HCT116 (cell line): ENCODE measurements at regions not wholly inside any gene's neighbourhood (a gene's known extent, or its start where the extent isn't known, plus 50 kb on each side); places are given as distances from the start of the nearest gene placed in this dataset.

Experiments
- ATAC-seq: fragments of 200-7000 bp; cut with Tn5 transposase; 2 replicates; pipeline ENCODE4 v1.9.1; 2020; ENCODE audit warnings: mild to moderate bottlenecking, moderate library complexity
- BruUV-seq: library from RNA; stranded (reverse); fragments of 400-500 nt; replicated peaks from 2 replicates; lab custom pipeline; 2021; lab: Mats Ljungman, UMichigan
- CTCF ChIA-PET: fragments of 300-600 bp; sonication (Branson Sonifier 250); formaldehyde crosslinking; loops from one replicate; lab custom pipeline; 2021; ENCODE audit warnings: antibody characterized with exemption; lab: Charles Lee
- POLR2A ChIA-PET: fragments of 300-600, 350-600 bp; sonication (Branson Sonifier 250); formaldehyde crosslinking; loops from one replicate; lab custom pipeline; 2021; ENCODE audit warnings: antibody characterized with exemption; lab: Charles Lee
- RAD21 ChIA-PET, 2 experiments: fragments of 300-600 bp; sonication (Branson Sonifier 250); formaldehyde crosslinking; loops; one replicate each; lab custom pipeline; 2023; ENCODE audit warnings: low total read pairs in 2 of 2; ENCODE audit not compliant: uncharacterized antibody in 2 of 2, unreplicated experiment in 2 of 2, low non-redundant PET in 1 of 2; lab: Charles Lee
- DNase-seq: peaks from one replicate; pipeline ENCODE4 v3.0.0-alpha.2; 2010; ENCODE audit warnings: low read depth, low spot score
- H2AFZ ChIP-seq: fragments of 200-600 bp; shearing (Covaris generic), sonication (generic); 2 replicates; pipeline ENCODE4 v1.6.1; 2017; ENCODE audit warnings: low read depth, mixed run types, mixed read lengths, antibody characterized with exemption, low read length; ENCODE audit not compliant: poor library complexity, severe bottlenecking
- H3K27ac ChIP-seq: 2 replicates; pipeline ENCODE4 v1.5.1; 2012; ENCODE audit warnings: low read depth, low read length
- H3K27me3 ChIP-seq: fragments of 200-600 bp; sonication (generic); 2 replicates; pipeline ENCODE4 v1.6.1; 2016; ENCODE audit warnings: mixed run types, low read length, mixed read lengths; ENCODE audit not compliant: insufficient read depth
- H3K36me3 ChIP-seq, 2 experiments: fragments of 200-500 bp in 1 of 2; fragments of 200-600 bp in 1 of 2; sonication (Bioruptor generic) in 1 of 2; sonication (generic) in 1 of 2; 2 replicates each; pipeline versions ENCODE4 v1.5.1 to v1.6.1; 2014 to 2016; ENCODE audit warnings: low read length in 2 of 2, inconsistent platforms in 1 of 2, mixed read lengths in 1 of 2, mixed run types in 1 of 2; ENCODE audit not compliant: insufficient read depth in 2 of 2, control insufficient read depth in 1 of 2
- H3K4me1 ChIP-seq, 2 experiments: fragments of 200-600 bp in 1 of 2; sonication (generic) in 1 of 2; 2 replicates each; pipeline versions ENCODE4 v1.5.1 to v1.6.1; 2012 to 2017; ENCODE audit warnings: low read length in 2 of 2, inconsistent platforms in 1 of 2, mild to moderate bottlenecking in 1 of 2, mixed read lengths in 1 of 2, mixed run types in 1 of 2, moderate library complexity in 1 of 2; ENCODE audit not compliant: insufficient read depth in 2 of 2, control insufficient read depth in 1 of 2
- H3K4me2 ChIP-seq: fragments of 200-600 bp; sonication (generic); 2 replicates; pipeline ENCODE4 v1.6.1; 2017; ENCODE audit warnings: mixed run types, low read length, mixed read lengths
- H3K4me3 ChIP-seq, 2 experiments: fragments of 200-600 bp in 1 of 2; sonication (generic) in 1 of 2; replicated peaks in 1 of 2; 2 replicates each; pipeline ENCODE4 v1.5.1; 2011 to 2016; ENCODE audit warnings: low read length in 2 of 2, control low read depth in 1 of 2, low read depth in 1 of 2, mild to moderate bottlenecking in 1 of 2, mixed read lengths in 1 of 2, mixed run types in 1 of 2
- H3K79me2 ChIP-seq: fragments of 200-600 bp; sonication (generic); 2 replicates; pipeline ENCODE4 v1.6.1; 2017; ENCODE audit warnings: mild to moderate bottlenecking, mixed run types, low read length, moderate library complexity, mixed read lengths; ENCODE audit not compliant: insufficient read depth
- H3K9ac ChIP-seq: fragments of 200-600 bp; sonication (generic); 2 replicates; pipeline ENCODE4 v1.6.1; 2016; ENCODE audit warnings: low read length, mixed read lengths
- H3K9me2 ChIP-seq: fragments of 200-600 bp; sonication (generic), shearing (Covaris generic); 2 replicates; pipeline ENCODE4 v1.6.1; 2017; ENCODE audit warnings: mixed run types, mild to moderate bottlenecking, moderate library complexity; ENCODE audit not compliant: insufficient read depth
- H3K9me3 ChIP-seq, 2 experiments: fragments of 200-500 bp in 1 of 2; fragments of 200-600 bp in 1 of 2; sonication (Bioruptor generic) in 1 of 2; sonication (generic) in 1 of 2; 2 replicates each; pipeline ENCODE4 v1.6.1; 2014 to 2017; ENCODE audit warnings: low read length in 2 of 2, mixed read lengths in 2 of 2, inconsistent platforms in 1 of 2, low read depth in 1 of 2, mild to moderate bottlenecking in 1 of 2, mixed run types in 1 of 2, moderate library complexity in 1 of 2; ENCODE audit not compliant: control insufficient read depth in 1 of 2, insufficient read depth in 1 of 2
- H4K20me1 ChIP-seq: fragments of 200-600 bp; sonication (generic), shearing (Covaris generic); 2 replicates; pipeline ENCODE4 v1.6.1; 2017; ENCODE audit warnings: mixed run types, mild to moderate bottlenecking, moderate library complexity; ENCODE audit not compliant: insufficient read depth
- ATF3 ChIP-seq: IDR thresholded peaks from 2 replicates; pipeline ENCODE4 v1.6.1; 2012
- CBX3 ChIP-seq: IDR thresholded peaks from 2 replicates; pipeline ENCODE4 v1.6.1; 2012; ENCODE audit warnings: low read depth
- CTCF ChIP-seq, 3 experiments: fragments of 200-600 bp in 1 of 3; sonication (generic) in 1 of 3; IDR thresholded peaks in 2 of 3; conservative IDR thresholded peaks in 1 of 3; 2 replicates each; pipeline ENCODE4 v1.5.1; 2012 to 2017; ENCODE audit warnings: low read depth in 2 of 3, low read length in 2 of 3, antibody characterized with exemption in 1 of 3, borderline replicate concordance in 1 of 3, control low read depth in 1 of 3, mild to moderate bottlenecking in 1 of 3, mixed read lengths in 1 of 3, mixed run types in 1 of 3, moderate library complexity in 1 of 3; ENCODE audit not compliant: insufficient read depth in 1 of 3
- EZH2 ChIP-seq: fragments of 200-600 bp; sonication (generic); IDR thresholded peaks from 2 replicates; pipeline ENCODE4 v1.6.1; 2017; ENCODE audit warnings: antibody characterized with exemption, mixed run types
- FOSL1 ChIP-seq: IDR thresholded peaks from 2 replicates; pipeline ENCODE4 v1.6.1; 2012; ENCODE audit warnings: low read depth
- MAX ChIP-seq: IDR thresholded peaks from 2 replicates; pipeline ENCODE4 v1.6.1; 2012
- POLR2A ChIP-seq: IDR thresholded peaks from 2 replicates; pipeline ENCODE4 v1.7.0; 2011; ENCODE audit warnings: borderline replicate concordance; ENCODE audit not compliant: insufficient read depth, insufficient read length; ENCODE audit errors: extremely low read depth
- RAD21 ChIP-seq: IDR thresholded peaks from 2 replicates; pipeline ENCODE4 v1.6.1; 2012; ENCODE audit warnings: low read depth, mild to moderate bottlenecking
- REST ChIP-seq: IDR thresholded peaks from 2 replicates; pipeline ENCODE4 v1.6.1; 2012; ENCODE audit warnings: low read depth
- SP1 ChIP-seq: IDR thresholded peaks from 2 replicates; pipeline ENCODE4 v1.6.1; 2012; ENCODE audit warnings: low read depth
- SRF ChIP-seq: IDR thresholded peaks from 2 replicates; pipeline ENCODE4 v1.6.1; 2012; ENCODE audit warnings: low read depth
- TCF7L2 ChIP-seq: IDR thresholded peaks from 2 replicates; pipeline ENCODE4 v1.7.0; 2011; ENCODE audit warnings: borderline replicate concordance, inconsistent platforms; ENCODE audit not compliant: insufficient read depth, insufficient read length; ENCODE audit errors: extremely low read depth
- YY1 ChIP-seq: IDR thresholded peaks from 2 replicates; pipeline ENCODE4 v1.6.1; 2011; ENCODE audit warnings: low read length, low read depth, moderate library complexity, mild to moderate bottlenecking; ENCODE audit not compliant: insufficient replicate concordance; ENCODE audit errors: extremely low read depth
- ZBTB33 ChIP-seq: IDR thresholded peaks from 2 replicates; pipeline ENCODE4 v1.6.1; 2011; ENCODE audit warnings: mild to moderate bottlenecking, low read length, moderate library complexity; ENCODE audit not compliant: insufficient replicate concordance; ENCODE audit errors: extremely low read depth
- ZNF274 ChIP-seq: fragments of 200-500 bp; sonication (Bioruptor generic); IDR thresholded peaks from 2 replicates; pipeline ENCODE4 v1.6.1; 2014; ENCODE audit warnings: mild to moderate bottlenecking, low read depth, low read length, inconsistent platforms
- intact Hi-C: fragments of 100-400 bp; cut with micrococcal nuclease; formaldehyde crosslinking; loops from 2 replicates; pipeline ENCODE4 v1.10.0; 2022

GRCh38 chr20:50354721-50355589 lies 155.2 kb upstream of the PTPN1 start:
- Histone ChIP-seq H2AFZ (peak overlapping the region; percentile 70), H3K9ac (no peak overlapping the region), H3K4me1 (peaks cover 7 to 18% of the 10 kb centered on the region in 2 experiments; a peak in 3 of 4 replicates), H3K27me3 (no peaks in the 10 kb centered on the region), H3K79me2 (no peaks in the 10 kb centered on the region), H3K4me3 (no peak overlapping the region), H3K27ac (no peak overlapping the region), H4K20me1 (no peaks in the 10 kb centered on the region), H3K9me2 (no peaks in the 10 kb centered on the region), H3K36me3 (no peaks in the 10 kb centered on the region), H3K9me3 (no peaks in the 10 kb centered on the region), H3K4me2 (no peak overlapping the region)
- intact Hi-C loops, result no loop called here
- POLR2A ChIA-PET, result interaction anchor here (1.4 kb wide), 1 partner anchor 164 kb away, joined by 3 read pairs; the partner anchor contains the start of gene CEBPB
- DNase-seq, result no peak
- RAD21 ChIA-PET, result no interaction called here
- no peak for TF ChIP-seq SP1
- TF ChIP-seq YY1, result no peak
- no peak for TF ChIP-seq CBX3
- no peak for TF ChIP-seq ATF3
- no peak for TF ChIP-seq POLR2A
- TF ChIP-seq REST, result no peak
- TF ChIP-seq ZBTB33, result no peak
- no peak for TF ChIP-seq FOSL1
- TF ChIP-seq MAX, result no peak
- TF ChIP-seq TCF7L2, result no peak
- no peak for TF ChIP-seq SRF
- no peak for TF ChIP-seq EZH2
- TF ChIP-seq ZNF274, result no peak
- TF ChIP-seq CTCF (IDR thresholded peaks at IDR 0.05 in 2 of 3, conservative IDR thresholded peaks at IDR 0.05 in 1 of 3; ENCODE audit: borderline replicate concordance in 1 of 3, insufficient read depth in 1 of 3, low read depth in 2 of 3, low read length in 2 of 3), result no peak
- TF ChIP-seq RAD21, result no peak
- CTCF ChIA-PET, result no interaction called here
- no TSS peak for BruUV-seq
- ATAC-seq, result peak; percentile 51
